K562 (cell line): ENCODE measurements at regions not wholly inside any gene's neighbourhood (a gene's known extent, or its start where the extent isn't known, plus 50 kb on each side); places are given as distances from the start of the nearest gene placed in this dataset.

Source experiments
- CBFB ChIP-seq: sonication (generic); formaldehyde crosslinking; IDR thresholded peaks from 2 replicates; pipeline ENCODE4 v1.4.0; 2020; ENCODE audit warnings: mild to moderate bottlenecking, missing genetic modification reagents
- HDGF ChIP-seq: fragments of 450-650 bp; IDR thresholded peaks from 2 replicates; pipeline ENCODE4 v1.6.1; 2016
- KAT7 ChIP-seq: sonication (generic); formaldehyde crosslinking; IDR thresholded peaks from 2 replicates; pipeline ENCODE4 v1.8.0; 2022; ENCODE audit warnings: missing genetic modification reagents, mild to moderate bottlenecking, borderline replicate concordance
- MCM3 ChIP-seq: fragments of 450-650 bp; IDR thresholded peaks from 2 replicates; pipeline ENCODE4 v1.6.1; 2016
- PHF20 ChIP-seq: fragments of 450-650 bp; IDR thresholded peaks from 2 replicates; pipeline ENCODE4 v1.6.1; 2018; ENCODE audit not compliant: partially characterized antibody
- PURB ChIP-seq: sonication (generic); formaldehyde crosslinking; IDR thresholded peaks from 2 replicates; pipeline ENCODE4 v1.9.0; 2021; ENCODE audit warnings: low read depth, mild to moderate bottlenecking, missing genetic modification reagents
- SAP30 ChIP-seq: fragments of 200-600 bp; sonication (generic); IDR thresholded peaks from 2 replicates; pipeline ENCODE4 v1.6.1; 2012; ENCODE audit warnings: borderline replicate concordance, low read depth, mild to moderate bottlenecking, moderate library complexity, low read length, control low read depth, inconsistent platforms; ENCODE audit not compliant: insufficient read depth, poor library complexity, severe bottlenecking
- THRB ChIP-seq: fragments of 450-650 bp; formaldehyde crosslinking; conservative IDR thresholded peaks from 2 replicates; pipeline ENCODE4 v1.4.0; 2022; ENCODE audit warnings: mild to moderate bottlenecking, missing genetic modification characterization
- ZBTB26 ChIP-seq: fragments of 450-650 bp; formaldehyde crosslinking; IDR thresholded peaks from 2 replicates; pipeline ENCODE4 v1.4.0; 2022; ENCODE audit warnings: missing genetic modification characterization
- ZBTB33 ChIP-seq: sonication (generic); formaldehyde crosslinking; IDR thresholded peaks from 2 replicates; pipeline ENCODE4 v1.8.1; 2023; ENCODE audit warnings: mild to moderate bottlenecking, missing genetic modification reagents
- ZKSCAN3 ChIP-seq: fragments of 250-450 bp; sonication (Bioruptor Pico); IDR thresholded peaks from 2 replicates; pipeline ENCODE4 v1.4.0; 2020
- TF ChIP-seq, protein P1 (sequence below), 2 experiments: fragments of 450-650 bp; IDR thresholded peaks; 2 replicates each; pipeline ENCODE4 v1.6.1; 2016; ENCODE audit warnings: mild to moderate bottlenecking in 2 of 2, borderline replicate concordance in 1 of 2, low read depth in 1 of 2, moderate library complexity in 1 of 2
- TF ChIP-seq, protein P2 (sequence below): fragments of 450-650 bp; formaldehyde crosslinking; IDR thresholded peaks from 2 replicates; pipeline ENCODE4 v1.4.0; 2022; ENCODE audit warnings: missing genetic modification characterization

DNA sequence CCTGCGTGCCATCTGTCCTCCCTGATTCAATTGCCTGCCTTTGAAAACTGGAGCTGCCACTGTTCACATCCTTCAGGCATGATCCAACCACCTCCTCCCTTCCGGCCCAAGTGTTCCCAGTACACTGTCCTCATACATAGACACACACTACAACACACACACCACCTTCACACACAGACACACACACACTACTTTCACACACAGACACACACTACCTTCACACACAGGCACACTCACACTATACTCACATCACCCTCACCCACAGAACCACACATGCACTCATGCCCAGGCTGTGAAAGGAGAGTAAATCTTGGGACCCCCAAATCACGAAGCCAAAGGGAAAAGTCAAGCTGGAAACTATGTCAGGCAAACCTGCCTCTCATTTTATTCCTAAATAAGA, 109.4 kb upstream of the MYLIP start (continued):
- TF ChIP-seq, protein P1, sequence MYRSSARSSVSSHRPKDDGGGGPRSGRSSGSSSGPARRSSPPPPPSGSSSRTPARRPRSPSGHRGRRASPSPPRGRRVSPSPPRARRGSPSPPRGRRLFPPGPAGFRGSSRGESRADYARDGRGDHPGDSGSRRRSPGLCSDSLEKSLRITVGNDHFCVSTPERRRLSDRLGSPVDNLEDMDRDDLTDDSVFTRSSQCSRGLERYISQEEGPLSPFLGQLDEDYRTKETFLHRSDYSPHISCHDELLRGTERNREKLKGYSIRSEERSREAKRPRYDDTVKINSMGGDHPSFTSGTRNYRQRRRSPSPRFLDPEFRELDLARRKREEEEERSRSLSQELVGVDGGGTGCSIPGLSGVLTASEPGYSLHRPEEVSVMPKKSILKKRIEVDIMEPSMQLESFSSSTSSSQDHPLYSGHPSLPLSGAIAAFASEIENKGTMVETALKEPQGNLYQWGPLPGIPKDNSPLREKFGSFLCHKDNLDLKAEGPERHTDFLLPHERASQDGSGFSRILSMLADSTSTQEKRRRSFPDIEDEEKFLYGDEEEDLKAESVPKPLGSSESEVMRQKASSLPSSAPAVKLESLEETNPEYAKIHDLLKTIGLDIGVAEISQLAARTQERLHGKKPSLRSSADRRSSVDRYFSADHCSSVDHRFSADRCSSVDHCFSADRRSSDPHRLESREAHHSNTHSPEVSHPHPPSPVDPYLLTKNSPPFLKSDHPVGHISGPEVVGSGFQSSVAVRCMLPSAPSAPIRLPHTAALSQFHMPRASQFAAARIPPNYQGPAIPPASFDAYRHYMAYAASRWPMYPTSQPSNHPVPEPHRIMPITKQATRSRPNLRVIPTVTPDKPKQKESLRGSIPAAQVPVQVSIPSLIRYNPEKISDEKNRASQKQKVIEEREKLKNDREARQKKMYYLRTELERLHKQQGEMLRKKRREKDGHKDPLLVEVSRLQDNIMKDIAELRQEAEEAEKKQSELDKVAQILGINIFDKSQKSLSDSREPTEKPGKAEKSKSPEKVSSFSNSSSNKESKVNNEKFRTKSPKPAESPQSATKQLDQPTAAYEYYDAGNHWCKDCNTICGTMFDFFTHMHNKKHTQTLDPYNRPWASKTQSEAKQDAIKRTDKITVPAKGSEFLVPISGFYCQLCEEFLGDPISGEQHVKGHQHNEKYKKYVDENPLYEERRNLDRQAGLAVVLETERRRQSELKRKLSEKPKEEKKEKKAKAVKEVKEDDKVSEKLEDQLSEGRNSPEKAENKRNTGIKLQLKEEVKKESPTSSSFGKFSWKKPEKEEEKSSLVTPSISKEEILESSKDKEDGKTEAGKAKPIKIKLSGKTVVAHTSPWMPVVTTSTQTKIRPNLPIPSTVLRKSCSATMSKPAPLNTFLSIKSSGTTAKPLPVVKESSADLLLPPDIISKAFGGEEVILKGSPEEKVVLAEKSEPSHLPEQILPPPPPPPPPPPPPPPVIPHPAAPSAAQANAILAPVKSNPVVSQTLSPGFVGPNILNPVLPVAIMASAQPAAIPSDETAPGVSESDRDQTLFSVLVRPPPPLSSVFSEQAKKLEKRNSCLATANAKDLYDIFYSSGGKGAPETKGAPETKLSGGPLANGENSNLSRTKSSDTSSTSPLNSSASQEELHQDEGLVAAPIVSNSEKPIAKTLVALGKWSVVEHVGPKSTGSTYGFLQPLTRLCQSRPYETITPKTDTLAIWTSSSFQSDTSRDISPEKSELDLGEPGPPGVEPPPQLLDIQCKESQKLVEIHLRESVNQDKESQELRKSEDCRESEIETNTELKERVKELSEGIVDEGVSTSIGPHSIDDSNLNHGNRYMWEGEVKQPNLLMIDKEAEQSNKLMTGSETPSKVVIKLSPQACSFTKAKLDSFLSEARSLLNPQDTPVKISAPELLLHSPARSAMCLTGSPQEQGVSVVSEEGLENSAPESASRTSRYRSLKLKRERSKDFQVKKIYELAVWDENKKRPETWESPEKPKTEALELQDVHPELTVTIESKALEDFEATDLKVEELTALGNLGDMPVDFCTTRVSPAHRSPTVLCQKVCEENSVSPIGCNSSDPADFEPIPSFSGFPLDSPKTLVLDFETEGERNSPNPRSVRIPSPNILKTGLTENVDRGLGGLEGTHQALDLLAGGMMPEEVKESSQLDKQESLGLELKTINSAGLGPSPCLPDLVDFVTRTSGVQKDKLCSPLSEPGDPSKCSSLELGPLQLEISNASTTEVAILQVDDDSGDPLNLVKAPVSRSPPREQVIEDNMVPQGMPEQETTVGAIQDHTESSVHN (IDR thresholded peaks at IDR 0.05; ENCODE audit: borderline replicate concordance in 1 of 2, low read depth in 1 of 2): no peak
- TF ChIP-seq CBFB (CRISPR knock-in tag): no peak
- TF ChIP-seq MCM3: 0 out of 2 replicates have a peak, but pooled peaks have one; percentile 73
- no peak for TF ChIP-seq ZBTB33 (CRISPR knock-in tag)
- TF ChIP-seq PHF20: no peak
- TF ChIP-seq SAP30: no peak
- TF ChIP-seq, protein P2, sequence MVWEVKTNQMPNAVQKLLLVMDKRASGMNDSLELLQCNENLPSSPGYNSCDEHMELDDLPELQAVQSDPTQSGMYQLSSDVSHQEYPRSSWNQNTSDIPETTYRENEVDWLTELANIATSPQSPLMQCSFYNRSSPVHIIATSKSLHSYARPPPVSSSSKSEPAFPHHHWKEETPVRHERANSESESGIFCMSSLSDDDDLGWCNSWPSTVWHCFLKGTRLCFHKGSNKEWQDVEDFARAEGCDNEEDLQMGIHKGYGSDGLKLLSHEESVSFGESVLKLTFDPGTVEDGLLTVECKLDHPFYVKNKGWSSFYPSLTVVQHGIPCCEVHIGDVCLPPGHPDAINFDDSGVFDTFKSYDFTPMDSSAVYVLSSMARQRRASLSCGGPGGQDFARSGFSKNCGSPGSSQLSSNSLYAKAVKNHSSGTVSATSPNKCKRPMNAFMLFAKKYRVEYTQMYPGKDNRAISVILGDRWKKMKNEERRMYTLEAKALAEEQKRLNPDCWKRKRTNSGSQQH (CRISPR knock-in tag): peak; percentile 73; the same call in 1 of the 2 replicates
- peak; percentile 70; the same call in 1 of the 2 replicates for TF ChIP-seq HDGF
- TF ChIP-seq THRB: 0 out of 2 replicates have a peak, but pooled peaks have one; percentile 63
- no peak for TF ChIP-seq PURB (CRISPR knock-in tag)
- 0 out of 2 replicates have a peak, but pooled peaks have one; percentile 34 for TF ChIP-seq ZBTB26 (CRISPR knock-in tag)
- TF ChIP-seq ZKSCAN3: no peak
- no peak for TF ChIP-seq KAT7
